IMR-90 (cell line): ENCODE measurements at regions not wholly inside any gene's neighbourhood (a gene's known extent, or its start where the extent isn't known, plus 50 kb on each side); places are given as distances from the start of the nearest gene placed in this dataset.

Experiments
- ATAC-seq: fragments of 200-7000 bp; cut with Tn5 transposase; 2 replicates; pipeline ENCODE4 v1.9.1; 2020; ENCODE audit warnings: low read depth, mild to moderate bottlenecking, moderate library complexity
- BruUV-seq: library from RNA; stranded (reverse); fragments of 400-500 nt; replicated peaks from 2 replicates; lab custom pipeline; 2021; lab: Mats Ljungman, UMichigan
- CTCF ChIA-PET: fragments of 300-600 bp; formaldehyde crosslinking; extraction: SDS; loops from one replicate; lab custom pipeline; 2021; ENCODE audit warnings: antibody characterized with exemption; lab: Yijun Ruan, JAX
- POLR2A ChIA-PET: fragments of 300-600 bp; sonication (Branson Sonifier 250); formaldehyde crosslinking; loops from one replicate; lab custom pipeline; 2022; ENCODE audit warnings: antibody characterized with exemption; ENCODE audit not compliant: unreplicated experiment; lab: Charles Lee
- DNase-seq: peaks from one replicate; pipeline ENCODE4 v3.0.0; 2013
- H2AFZ ChIP-seq: replicated peaks from 2 replicates; pipeline ENCODE3; 2013; ENCODE audit warnings: low read length, mild to moderate bottlenecking; ENCODE audit not compliant: poor library complexity
- H2AK5ac ChIP-seq: 2 replicates; pipeline ENCODE4 v1.6.1; 2013; ENCODE audit warnings: low read depth, low read length, inconsistent platforms
- H2AK9ac ChIP-seq: replicated peaks from 2 replicates; pipeline ENCODE3; 2013; ENCODE audit warnings: mild to moderate bottlenecking, low read depth, low read length, moderate library complexity; ENCODE audit not compliant: poor library complexity
- H2BK120ac ChIP-seq: 2 replicates; pipeline ENCODE4 v1.6.1; 2013; ENCODE audit warnings: low read depth, low read length, inconsistent platforms
- H2BK15ac ChIP-seq: 3 replicates; pipeline ENCODE4 v1.6.1; 2013; ENCODE audit warnings: low read depth, low read length, inconsistent platforms
- H2BK20ac ChIP-seq: 2 replicates; pipeline ENCODE4 v1.6.1; 2013; ENCODE audit warnings: low read depth, mild to moderate bottlenecking, inconsistent platforms, low read length, moderate library complexity
- H2BK5ac ChIP-seq: 2 replicates; pipeline ENCODE4 v1.6.1; 2013; ENCODE audit warnings: mild to moderate bottlenecking, low read depth, low read length, inconsistent platforms; ENCODE audit not compliant: poor library complexity, severe bottlenecking
- H3K14ac ChIP-seq: replicated peaks from 2 replicates; pipeline ENCODE4 v1.6.1; 2013; ENCODE audit warnings: low read depth, low read length, inconsistent platforms
- H3K18ac ChIP-seq: 2 replicates; pipeline ENCODE4 v1.6.1; 2013; ENCODE audit warnings: low read depth, low read length, control low read depth
- H3K23ac ChIP-seq: 2 replicates; pipeline ENCODE4 v1.6.1; 2013; ENCODE audit warnings: low read depth, low read length, inconsistent platforms
- H3K27ac ChIP-seq: 2 replicates; pipeline ENCODE4 v1.5.1; 2013; ENCODE audit warnings: mild to moderate bottlenecking, control low read depth, low read length; ENCODE audit not compliant: insufficient read depth
- H3K27me3 ChIP-seq: 2 replicates; pipeline ENCODE4 v1.6.1; 2013; ENCODE audit warnings: low read length; ENCODE audit not compliant: control insufficient read depth, insufficient read depth
- H3K36me3 ChIP-seq: 2 replicates; pipeline ENCODE4 v1.6.1; 2013; ENCODE audit warnings: low read length, mixed read lengths; ENCODE audit not compliant: control insufficient read depth, insufficient read depth
- H3K4ac ChIP-seq: 2 replicates; pipeline ENCODE4 v1.6.1; 2013; ENCODE audit warnings: low read depth, low read length, inconsistent platforms
- H3K4me1 ChIP-seq: 2 replicates; pipeline ENCODE4 v1.6.1; 2013; ENCODE audit warnings: low read length, mixed read lengths; ENCODE audit not compliant: control insufficient read depth, insufficient read depth
- H3K4me2 ChIP-seq: 2 replicates; pipeline ENCODE4 v1.6.1; 2013; ENCODE audit warnings: low read depth, mild to moderate bottlenecking, control low read depth, low read length, moderate library complexity
- H3K4me3 ChIP-seq: 2 replicates; pipeline ENCODE4 v1.5.1; 2013; ENCODE audit warnings: low read depth, mild to moderate bottlenecking, control low read depth, low read length, moderate library complexity; ENCODE audit not compliant: insufficient read depth
- H3K56ac ChIP-seq: 2 replicates; pipeline ENCODE4 v1.6.1; 2013; ENCODE audit warnings: low read length, inconsistent platforms; ENCODE audit not compliant: insufficient read depth; ENCODE audit errors: extremely low read depth
- H3K79me1 ChIP-seq, 2 experiments: 2 replicates each; pipeline ENCODE4 v1.6.1; 2013; ENCODE audit warnings: low read length in 2 of 2, inconsistent platforms in 1 of 2, low read depth in 1 of 2
- H3K9ac ChIP-seq: 2 replicates; pipeline ENCODE4 v1.6.1; 2013; ENCODE audit warnings: low read depth, low read length, control low read depth
- H3K9me1 ChIP-seq: 2 replicates; pipeline ENCODE4 v1.6.1; 2013; ENCODE audit warnings: low read length, inconsistent platforms; ENCODE audit not compliant: insufficient read depth
- H3K9me3 ChIP-seq: 2 replicates; pipeline ENCODE4 v1.6.1; 2013; ENCODE audit warnings: low read length; ENCODE audit not compliant: control insufficient read depth, insufficient read depth
- H4K20me1 ChIP-seq: 2 replicates; pipeline ENCODE4 v1.6.1; 2013; ENCODE audit warnings: low read length, inconsistent platforms; ENCODE audit not compliant: insufficient read depth
- H4K5ac ChIP-seq: 2 replicates; pipeline ENCODE4 v1.6.1; 2013; ENCODE audit warnings: mild to moderate bottlenecking, low read depth, low read length, control low read depth
- H4K8ac ChIP-seq, 2 experiments: 2 replicates each; pipeline ENCODE4 v1.6.1; 2013; ENCODE audit warnings: low read depth in 2 of 2, low read length in 2 of 2, control low read depth in 1 of 2, inconsistent platforms in 1 of 2
- H4K91ac ChIP-seq: 2 replicates; pipeline ENCODE4 v1.6.1; 2013; ENCODE audit warnings: low read depth, low read length, inconsistent platforms; ENCODE audit not compliant: insufficient read depth
- CTCF ChIP-seq: conservative IDR thresholded peaks from 2 replicates; pipeline ENCODE4 v1.5.1; 2012; ENCODE audit warnings: mild to moderate bottlenecking, low read depth, low read length, improper control_type of control experiment
- MAZ ChIP-seq: IDR thresholded peaks from 2 replicates; pipeline ENCODE4 v1.6.1; 2012; ENCODE audit warnings: low read depth, mild to moderate bottlenecking, low read length, improper control_type of control experiment, moderate library complexity, borderline replicate concordance
- RFX5 ChIP-seq: IDR thresholded peaks from 2 replicates; pipeline ENCODE4 v1.8.0; 2012; ENCODE audit warnings: low read depth, mild to moderate bottlenecking, low read length, moderate library complexity
- WGBS, 2 experiments: methylation state at CpG; one replicate each; pipeline versions ENCODE4 v1.1.5 to v1.1.7; 2013; ENCODE audit warnings: missing lambda C conversion rate in 2 of 2; ENCODE audit not compliant: insufficient read length in 1 of 2; ENCODE audit errors: extremely low coverage in 2 of 2; 5-methylcytosine and 5-hydroxymethylcytosine counted together
- dilution Hi-C: fragments of 300-500 bp; cut with HindIII; formaldehyde crosslinking; loops from one replicate; pipeline ENCODE4 v1.14.3; 2018; ENCODE audit warnings: low sequenced_read_pairs; ENCODE audit not compliant: unreplicated experiment
- in situ Hi-C: fragments of 300-500 bp; cut with MboI; formaldehyde crosslinking; loops from 3 replicates; pipeline ENCODE4 v1.14.3; 2019; ENCODE audit warnings: low sequenced_read_pairs, inconsistent platforms, mixed read lengths
- intact Hi-C: fragments of 100-400 bp; cut with micrococcal nuclease; formaldehyde crosslinking; loops from 2 replicates; pipeline ENCODE4 v1.10.0; 2022

GRCh38 chr20:47993035-47993755 is 207.9 kb upstream of the SULF2 start:
- TF ChIP-seq RFX5 (no peak), CTCF (no peak), MAZ (no peak)
- no peak overlapping the region for H3K9ac ChIP-seq
- no peaks in the 10 kb centered on the region for H3K9me1 ChIP-seq
- in situ Hi-C loops: no loop called here
- ChIA-PET CTCF (no interaction called here), POLR2A (no interaction called here)
- no peak for DNase-seq
- H4K91ac ChIP-seq: no peak overlapping the region
- no peaks in the 10 kb centered on the region for H4K20me1 ChIP-seq
- no peak overlapping the region for H3K4me2 ChIP-seq
- H2AFZ ChIP-seq: no peak overlapping the region
- no peak for ATAC-seq
- no peak overlapping the region for H4K8ac ChIP-seq
- dilution Hi-C loops: no loop called here
- H3K14ac ChIP-seq: no peak overlapping the region
- no peak overlapping the region for H2BK120ac ChIP-seq
- H2AK9ac ChIP-seq: no peak overlapping the region
- no peaks in the 10 kb centered on the region for H3K79me1 ChIP-seq
- peaks cover 6% of the 10 kb centered on the region; the same call in 1 of the 2 replicates for H3K9me3 ChIP-seq
- no peak overlapping the region for H3K4me3 ChIP-seq
- BruUV-seq: no TSS peak
- H3K4ac ChIP-seq: no peak overlapping the region
- H2AK5ac ChIP-seq: no peak overlapping the region
- no peak overlapping the region for H2BK5ac ChIP-seq
- no peaks in the 10 kb centered on the region for H3K4me1 ChIP-seq
- no peak overlapping the region for H3K56ac ChIP-seq
- intact Hi-C loops: no loop called here
- no peak overlapping the region for H3K23ac ChIP-seq
- no peak overlapping the region for H3K18ac ChIP-seq
- 71% methylated on average over 1 of the region's 9 CpGs; no CpG with 5 or more reads in 1 of the 2 experiments for WGBS, 2 experiments
- no peaks in the 10 kb centered on the region for H3K36me3 ChIP-seq
- peaks cover 6% of the 10 kb centered on the region; the same call in 1 of the 2 replicates for H3K27me3 ChIP-seq
- no peak overlapping the region for H2BK15ac ChIP-seq
- no peak overlapping the region for H3K27ac ChIP-seq
- no peak overlapping the region for H2BK20ac ChIP-seq
- no peak overlapping the region for H4K5ac ChIP-seq
